GM23338 (cell line): ENCODE measurements at regions not wholly inside any gene's neighbourhood (a gene's known extent, or its start where the extent isn't known, plus 50 kb on each side); places are given as distances from the start of the nearest gene placed in this dataset.

Experiments used
- ATAC-seq: fragments of 200-7000 bp; cut with Tn5 transposase; 3 replicates; pipeline ENCODE4 v1.9.1; 2020
- DNase-seq: peaks from one replicate; pipeline ENCODE4 v3.0.0-alpha.2; 2015; ENCODE audit warnings: low spot score
- H2AFZ ChIP-seq: fragments of 200-600 bp; sonication (generic); 2 replicates; pipeline ENCODE4 v1.8.0; 2016; ENCODE audit warnings: antibody characterized with exemption, mild to moderate bottlenecking, moderate library complexity
- H3F3A ChIP-seq: fragments of 200-600 bp; sonication (generic); replicated peaks from 2 replicates; pipeline ENCODE4 v1.8.0; 2017; ENCODE audit warnings: antibody characterized with exemption, mixed run types, low read depth
- H3K27ac ChIP-seq: fragments of 200-600 bp; sonication (generic); 2 replicates; pipeline ENCODE4 v1.6.1; 2016; ENCODE audit warnings: low read depth
- H3K27me3 ChIP-seq: fragments of 200-600 bp; sonication (generic); 2 replicates; pipeline ENCODE4 v1.8.0; 2016; ENCODE audit warnings: mild to moderate bottlenecking, mixed run types, moderate library complexity; ENCODE audit not compliant: insufficient read depth
- H3K36me3 ChIP-seq: fragments of 200-600 bp; sonication (generic); 2 replicates; pipeline ENCODE4 v1.8.0; 2016; ENCODE audit warnings: mild to moderate bottlenecking; ENCODE audit not compliant: insufficient read depth
- H3K4me1 ChIP-seq: fragments of 200-600 bp; sonication (generic); 2 replicates; pipeline ENCODE4 v1.8.0; 2016; ENCODE audit warnings: mild to moderate bottlenecking, moderate library complexity; ENCODE audit not compliant: insufficient read depth
- H3K4me2 ChIP-seq: fragments of 200-600 bp; sonication (generic); 2 replicates; pipeline ENCODE4 v1.7.1; 2017; ENCODE audit warnings: mixed run types
- H3K4me3 ChIP-seq: fragments of 200-600 bp; sonication (generic); 2 replicates; pipeline ENCODE4 v1.6.1; 2016; ENCODE audit warnings: mixed run types
- H3K79me2 ChIP-seq: fragments of 200-600 bp; sonication (generic); replicated peaks from 2 replicates; pipeline ENCODE4 v1.8.0; 2017; ENCODE audit warnings: mild to moderate bottlenecking; ENCODE audit not compliant: insufficient read depth
- H3K9me2 ChIP-seq: fragments of 200-600 bp; sonication (generic); 2 replicates; pipeline ENCODE4 v1.8.0; 2017; ENCODE audit not compliant: insufficient read depth
- H4K20me1 ChIP-seq: fragments of 200-600 bp; sonication (generic); replicated peaks from 2 replicates; pipeline ENCODE4 v1.8.0; 2017; ENCODE audit warnings: mild to moderate bottlenecking; ENCODE audit not compliant: insufficient read depth
- H3K27ac Mint-ChIP-seq: 2 replicates; pipeline ENCODE4 v1.8.0; 2020; ENCODE audit warnings: inconsistent platforms, mild to moderate bottlenecking, moderate library complexity, mixed read lengths
- H3K27me3 Mint-ChIP-seq: 3 replicates; pipeline ENCODE4 v1.8.0; 2022; ENCODE audit warnings: low read depth, mild to moderate bottlenecking, moderate library complexity, mixed read lengths, inconsistent platforms; ENCODE audit not compliant: insufficient read depth, poor library complexity
- H3K36me3 Mint-ChIP-seq: 3 replicates; pipeline ENCODE4 v1.8.0; 2021; ENCODE audit warnings: low read depth, mild to moderate bottlenecking, inconsistent platforms, moderate library complexity, mixed read lengths
- H3K4me1 Mint-ChIP-seq: 3 replicates; pipeline ENCODE4 v1.8.0; 2020; ENCODE audit warnings: mild to moderate bottlenecking, inconsistent platforms, mixed read lengths
- H3K4me3 Mint-ChIP-seq: 3 replicates; pipeline ENCODE4 v1.8.0; 2021; ENCODE audit warnings: moderate library complexity, mild to moderate bottlenecking, inconsistent platforms, mixed read lengths
- H3K9me3 Mint-ChIP-seq: 3 replicates; pipeline ENCODE4 v1.8.0; 2020; ENCODE audit warnings: moderate library complexity, mild to moderate bottlenecking, inconsistent platforms, mixed read lengths
- CREB1 ChIP-seq: fragments of 250-450 bp; sonication (Bioruptor Pico); IDR thresholded peaks from 2 replicates; pipeline ENCODE4 v1.5.0; 2020; ENCODE audit warnings: low read depth, mild to moderate bottlenecking, moderate library complexity
- EZH2 ChIP-seq: fragments of 200-600 bp; sonication (generic); IDR thresholded peaks from one replicate; pipeline ENCODE4 v1.8.0; 2017; ENCODE audit warnings: antibody characterized with exemption, mild to moderate bottlenecking, low read depth; ENCODE audit not compliant: unreplicated experiment
- EZH2phosphoT487 ChIP-seq: fragments of 200-600 bp; sonication (generic); IDR thresholded peaks from one replicate; pipeline ENCODE4 v1.8.1; 2018; ENCODE audit warnings: antibody characterized with exemption; ENCODE audit not compliant: unreplicated experiment
- JUNB ChIP-seq: IDR thresholded peaks from one replicate; pipeline ENCODE4 v1.6.1; 2016; ENCODE audit warnings: antibody characterized with exemption; ENCODE audit not compliant: unreplicated experiment
- NANOG ChIP-seq: IDR thresholded peaks from 2 replicates; pipeline ENCODE4 v1.6.1; 2016; ENCODE audit warnings: antibody characterized with exemption, borderline replicate concordance
- POLR2AphosphoS5 ChIP-seq: IDR thresholded peaks from 2 replicates; pipeline ENCODE4 v1.6.1; 2016; ENCODE audit warnings: antibody characterized with exemption, low read depth
- STAT1 ChIP-seq: IDR thresholded peaks from one replicate; pipeline ENCODE4 v1.6.1; 2016; ENCODE audit warnings: antibody characterized with exemption; ENCODE audit not compliant: unreplicated experiment
- ZNF114 ChIP-seq: fragments of 250-450 bp; sonication (Bioruptor Pico); IDR thresholded peaks from 2 replicates; pipeline ENCODE4 v1.5.0; 2020; ENCODE audit warnings: mild to moderate bottlenecking, moderate library complexity
- ZNF331 ChIP-seq: fragments of 250-450 bp; sonication (Bioruptor Pico); IDR thresholded peaks from 2 replicates; pipeline ENCODE4 v1.5.0; 2020; ENCODE audit warnings: low read depth, mild to moderate bottlenecking, moderate library complexity
- TF ChIP-seq, protein P1 (sequence below), 2 experiments: fragments of 200-600 bp in 1 of 2; sonication (generic) in 1 of 2; conservative IDR thresholded peaks; 2 replicates each; pipeline versions ENCODE4 v1.5.1 to v1.6.1; 2016 to 2017; ENCODE audit warnings: antibody characterized with exemption in 2 of 2, low read depth in 2 of 2, mild to moderate bottlenecking in 2 of 2, moderate library complexity in 1 of 2
- TF ChIP-seq, protein P2 (sequence below): fragments of 250-450 bp; sonication (Bioruptor Pico); IDR thresholded peaks from 2 replicates; pipeline ENCODE4 v1.5.0; 2020; ENCODE audit warnings: mild to moderate bottlenecking, moderate library complexity
- TF ChIP-seq, protein P3 (sequence below): IDR thresholded peaks from one replicate; pipeline ENCODE4 v1.6.1; 2018; ENCODE audit warnings: antibody characterized with exemption; ENCODE audit not compliant: unreplicated experiment
- TF ChIP-seq, protein P4 (sequence below): IDR thresholded peaks from 2 replicates; pipeline ENCODE4 v1.6.1; 2016; ENCODE audit warnings: antibody characterized with exemption

DNA sequence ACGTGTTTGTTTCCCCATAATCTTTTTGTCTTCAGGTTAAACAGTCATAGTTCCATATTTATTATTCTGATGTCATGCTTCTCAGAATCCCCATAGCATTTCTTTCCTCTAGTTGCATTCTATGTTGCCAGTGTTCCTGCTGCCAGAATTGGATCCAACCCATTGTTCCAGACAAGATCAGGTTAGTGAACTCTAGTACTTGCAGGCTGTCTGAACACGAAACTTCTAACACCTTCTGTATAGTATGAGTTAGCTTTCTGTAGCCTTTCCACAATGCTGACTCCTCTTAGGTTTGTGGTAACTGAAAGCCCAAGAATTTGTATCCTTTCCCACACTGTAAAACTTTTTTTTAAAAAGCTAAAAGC lies 88.0 kb upstream of the ROPN1 start:
- Mint-ChIP-seq H3K4me1 (peaks cover 14% of the 10 kb centered on the region), H3K36me3 (no peaks in the 10 kb centered on the region), H3K4me3 (no peak overlapping the region), H3K9me3 (no peaks in the 10 kb centered on the region), H3K27me3 (no peaks in the 10 kb centered on the region), H3K27ac (no peak overlapping the region)
- H3K27ac ChIP-seq: no peak overlapping the region
- ATAC-seq: no peak
- no peaks in the 10 kb centered on the region for H4K20me1 ChIP-seq
- no peaks in the 10 kb centered on the region for H3K79me2 ChIP-seq
- H3K27me3 ChIP-seq: no peaks in the 10 kb centered on the region
- H3F3A ChIP-seq: no peaks in the 10 kb centered on the region
- no peak overlapping the region for H3K4me2 ChIP-seq
- no peaks in the 10 kb centered on the region for H3K36me3 ChIP-seq
- no peak for TF ChIP-seq POLR2AphosphoS5
- TF ChIP-seq, protein P1, sequence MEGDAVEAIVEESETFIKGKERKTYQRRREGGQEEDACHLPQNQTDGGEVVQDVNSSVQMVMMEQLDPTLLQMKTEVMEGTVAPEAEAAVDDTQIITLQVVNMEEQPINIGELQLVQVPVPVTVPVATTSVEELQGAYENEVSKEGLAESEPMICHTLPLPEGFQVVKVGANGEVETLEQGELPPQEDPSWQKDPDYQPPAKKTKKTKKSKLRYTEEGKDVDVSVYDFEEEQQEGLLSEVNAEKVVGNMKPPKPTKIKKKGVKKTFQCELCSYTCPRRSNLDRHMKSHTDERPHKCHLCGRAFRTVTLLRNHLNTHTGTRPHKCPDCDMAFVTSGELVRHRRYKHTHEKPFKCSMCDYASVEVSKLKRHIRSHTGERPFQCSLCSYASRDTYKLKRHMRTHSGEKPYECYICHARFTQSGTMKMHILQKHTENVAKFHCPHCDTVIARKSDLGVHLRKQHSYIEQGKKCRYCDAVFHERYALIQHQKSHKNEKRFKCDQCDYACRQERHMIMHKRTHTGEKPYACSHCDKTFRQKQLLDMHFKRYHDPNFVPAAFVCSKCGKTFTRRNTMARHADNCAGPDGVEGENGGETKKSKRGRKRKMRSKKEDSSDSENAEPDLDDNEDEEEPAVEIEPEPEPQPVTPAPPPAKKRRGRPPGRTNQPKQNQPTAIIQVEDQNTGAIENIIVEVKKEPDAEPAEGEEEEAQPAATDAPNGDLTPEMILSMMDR (conservative IDR thresholded peaks at IDR 0.05; ENCODE audit: low read depth in 2 of 2): no peak
- no peak for TF ChIP-seq NANOG
- no peak for TF ChIP-seq EZH2
- no peak for TF ChIP-seq CREB1
- TF ChIP-seq, protein P2, sequence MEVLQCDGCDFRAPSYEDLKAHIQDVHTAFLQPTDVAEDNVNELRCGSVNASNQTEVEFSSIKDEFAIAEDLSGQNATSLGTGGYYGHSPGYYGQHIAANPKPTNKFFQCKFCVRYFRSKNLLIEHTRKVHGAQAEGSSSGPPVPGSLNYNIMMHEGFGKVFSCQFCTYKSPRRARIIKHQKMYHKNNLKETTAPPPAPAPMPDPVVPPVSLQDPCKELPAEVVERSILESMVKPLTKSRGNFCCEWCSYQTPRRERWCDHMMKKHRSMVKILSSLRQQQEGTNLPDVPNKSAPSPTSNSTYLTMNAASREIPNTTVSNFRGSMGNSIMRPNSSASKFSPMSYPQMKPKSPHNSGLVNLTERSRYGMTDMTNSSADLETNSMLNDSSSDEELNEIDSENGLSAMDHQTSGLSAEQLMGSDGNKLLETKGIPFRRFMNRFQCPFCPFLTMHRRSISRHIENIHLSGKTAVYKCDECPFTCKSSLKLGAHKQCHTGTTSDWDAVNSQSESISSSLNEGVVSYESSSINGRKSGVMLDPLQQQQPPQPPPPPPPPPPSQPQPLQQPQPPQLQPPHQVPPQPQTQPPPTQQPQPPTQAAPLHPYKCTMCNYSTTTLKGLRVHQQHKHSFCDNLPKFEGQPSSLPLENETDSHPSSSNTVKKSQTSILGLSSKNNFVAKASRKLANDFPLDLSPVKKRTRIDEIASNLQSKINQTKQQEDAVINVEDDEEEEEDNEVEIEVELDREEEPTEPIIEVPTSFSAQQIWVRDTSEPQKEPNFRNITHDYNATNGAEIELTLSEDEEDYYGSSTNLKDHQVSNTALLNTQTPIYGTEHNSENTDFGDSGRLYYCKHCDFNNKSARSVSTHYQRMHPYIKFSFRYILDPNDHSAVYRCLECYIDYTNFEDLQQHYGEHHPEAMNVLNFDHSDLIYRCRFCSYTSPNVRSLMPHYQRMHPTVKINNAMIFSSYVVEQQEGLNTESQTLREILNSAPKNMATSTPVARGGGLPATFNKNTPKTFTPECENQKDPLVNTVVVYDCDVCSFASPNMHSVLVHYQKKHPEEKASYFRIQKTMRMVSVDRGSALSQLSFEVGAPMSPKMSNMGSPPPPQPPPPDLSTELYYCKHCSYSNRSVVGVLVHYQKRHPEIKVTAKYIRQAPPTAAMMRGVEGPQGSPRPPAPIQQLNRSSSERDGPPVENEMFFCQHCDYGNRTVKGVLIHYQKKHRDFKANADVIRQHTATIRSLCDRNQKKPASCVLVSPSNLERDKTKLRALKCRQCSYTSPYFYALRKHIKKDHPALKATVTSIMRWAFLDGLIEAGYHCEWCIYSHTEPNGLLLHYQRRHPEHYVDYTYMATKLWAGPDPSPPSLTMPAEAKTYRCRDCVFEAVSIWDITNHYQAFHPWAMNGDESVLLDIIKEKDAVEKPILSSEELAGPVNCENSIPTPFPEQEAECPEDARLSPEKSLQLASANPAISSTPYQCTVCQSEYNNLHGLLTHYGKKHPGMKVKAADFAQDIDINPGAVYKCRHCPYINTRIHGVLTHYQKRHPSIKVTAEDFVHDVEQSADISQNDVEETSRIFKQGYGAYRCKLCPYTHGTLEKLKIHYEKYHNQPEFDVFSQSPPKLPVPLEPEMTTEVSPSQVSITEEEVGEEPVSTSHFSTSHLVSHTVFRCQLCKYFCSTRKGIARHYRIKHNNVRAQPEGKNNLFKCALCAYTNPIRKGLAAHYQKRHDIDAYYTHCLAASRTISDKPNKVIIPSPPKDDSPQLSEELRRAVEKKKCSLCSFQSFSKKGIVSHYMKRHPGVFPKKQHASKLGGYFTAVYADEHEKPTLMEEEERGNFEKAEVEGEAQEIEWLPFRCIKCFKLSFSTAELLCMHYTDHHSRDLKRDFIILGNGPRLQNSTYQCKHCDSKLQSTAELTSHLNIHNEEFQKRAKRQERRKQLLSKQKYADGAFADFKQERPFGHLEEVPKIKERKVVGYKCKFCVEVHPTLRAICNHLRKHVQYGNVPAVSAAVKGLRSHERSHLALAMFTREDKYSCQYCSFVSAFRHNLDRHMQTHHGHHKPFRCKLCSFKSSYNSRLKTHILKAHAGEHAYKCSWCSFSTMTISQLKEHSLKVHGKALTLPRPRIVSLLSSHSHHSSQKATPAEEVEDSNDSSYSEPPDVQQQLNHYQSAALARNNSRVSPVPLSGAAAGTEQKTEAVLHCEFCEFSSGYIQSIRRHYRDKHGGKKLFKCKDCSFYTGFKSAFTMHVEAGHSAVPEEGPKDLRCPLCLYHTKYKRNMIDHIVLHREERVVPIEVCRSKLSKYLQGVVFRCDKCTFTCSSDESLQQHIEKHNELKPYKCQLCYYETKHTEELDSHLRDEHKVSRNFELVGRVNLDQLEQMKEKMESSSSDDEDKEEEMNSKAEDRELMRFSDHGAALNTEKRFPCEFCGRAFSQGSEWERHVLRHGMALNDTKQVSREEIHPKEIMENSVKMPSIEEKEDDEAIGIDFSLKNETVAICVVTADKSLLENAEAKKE (CRISPR knock-in tag): no peak
- TF ChIP-seq, protein P3, sequence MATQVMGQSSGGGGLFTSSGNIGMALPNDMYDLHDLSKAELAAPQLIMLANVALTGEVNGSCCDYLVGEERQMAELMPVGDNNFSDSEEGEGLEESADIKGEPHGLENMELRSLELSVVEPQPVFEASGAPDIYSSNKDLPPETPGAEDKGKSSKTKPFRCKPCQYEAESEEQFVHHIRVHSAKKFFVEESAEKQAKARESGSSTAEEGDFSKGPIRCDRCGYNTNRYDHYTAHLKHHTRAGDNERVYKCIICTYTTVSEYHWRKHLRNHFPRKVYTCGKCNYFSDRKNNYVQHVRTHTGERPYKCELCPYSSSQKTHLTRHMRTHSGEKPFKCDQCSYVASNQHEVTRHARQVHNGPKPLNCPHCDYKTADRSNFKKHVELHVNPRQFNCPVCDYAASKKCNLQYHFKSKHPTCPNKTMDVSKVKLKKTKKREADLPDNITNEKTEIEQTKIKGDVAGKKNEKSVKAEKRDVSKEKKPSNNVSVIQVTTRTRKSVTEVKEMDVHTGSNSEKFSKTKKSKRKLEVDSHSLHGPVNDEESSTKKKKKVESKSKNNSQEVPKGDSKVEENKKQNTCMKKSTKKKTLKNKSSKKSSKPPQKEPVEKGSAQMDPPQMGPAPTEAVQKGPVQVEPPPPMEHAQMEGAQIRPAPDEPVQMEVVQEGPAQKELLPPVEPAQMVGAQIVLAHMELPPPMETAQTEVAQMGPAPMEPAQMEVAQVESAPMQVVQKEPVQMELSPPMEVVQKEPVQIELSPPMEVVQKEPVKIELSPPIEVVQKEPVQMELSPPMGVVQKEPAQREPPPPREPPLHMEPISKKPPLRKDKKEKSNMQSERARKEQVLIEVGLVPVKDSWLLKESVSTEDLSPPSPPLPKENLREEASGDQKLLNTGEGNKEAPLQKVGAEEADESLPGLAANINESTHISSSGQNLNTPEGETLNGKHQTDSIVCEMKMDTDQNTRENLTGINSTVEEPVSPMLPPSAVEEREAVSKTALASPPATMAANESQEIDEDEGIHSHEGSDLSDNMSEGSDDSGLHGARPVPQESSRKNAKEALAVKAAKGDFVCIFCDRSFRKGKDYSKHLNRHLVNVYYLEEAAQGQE: no peak
- TF ChIP-seq, protein P4, sequence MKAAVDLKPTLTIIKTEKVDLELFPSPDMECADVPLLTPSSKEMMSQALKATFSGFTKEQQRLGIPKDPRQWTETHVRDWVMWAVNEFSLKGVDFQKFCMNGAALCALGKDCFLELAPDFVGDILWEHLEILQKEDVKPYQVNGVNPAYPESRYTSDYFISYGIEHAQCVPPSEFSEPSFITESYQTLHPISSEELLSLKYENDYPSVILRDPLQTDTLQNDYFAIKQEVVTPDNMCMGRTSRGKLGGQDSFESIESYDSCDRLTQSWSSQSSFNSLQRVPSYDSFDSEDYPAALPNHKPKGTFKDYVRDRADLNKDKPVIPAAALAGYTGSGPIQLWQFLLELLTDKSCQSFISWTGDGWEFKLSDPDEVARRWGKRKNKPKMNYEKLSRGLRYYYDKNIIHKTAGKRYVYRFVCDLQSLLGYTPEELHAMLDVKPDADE: no peak
- TF ChIP-seq ZNF331: no peak
- TF ChIP-seq JUNB: no peak
- TF ChIP-seq EZH2phosphoT487: no peak
- no peak for TF ChIP-seq STAT1
- TF ChIP-seq ZNF114: no peak
- no peaks in the 10 kb centered on the region for H3K4me1 ChIP-seq
- peaks cover 7% of the 10 kb centered on the region; the same call in 1 of the 2 replicates for H3K9me2 ChIP-seq
- no peak for DNase-seq
- no peak overlapping the region for H2AFZ ChIP-seq
- H3K4me3 ChIP-seq: no peak overlapping the region
